ENCODE measurements at regions not wholly inside any gene's neighbourhood (a gene's known extent, or its start where the extent isn't known, plus 50 kb on each side); places are given as distances from the start of the nearest gene placed in this dataset.

GRCh38 chr10:114754445-114755320 lies 66.9 kb upstream of the FHIP2A start:
- POLR2A ChIA-PET: no interaction called here
- peak; percentile 80 for DNase-seq (ENCODE audit: low read depth)

GRCh38 chr10:114755537-114755936 lies 66.0 kb upstream of the FHIP2A start:
- no peak for DNase-seq (ENCODE audit: low read depth)
- Histone ChIP-seq H3K27me3 (ENCODE audit: control insufficient read depth, insufficient read depth, low read length) (no peaks in the 10 kb centered on the region), H3K4me3 (ENCODE audit: low read depth, low read length) (no peak overlapping the region), H3K36me3 (ENCODE audit: control insufficient read depth, insufficient read depth, low read length) (no peaks in the 10 kb centered on the region)
- ChIA-PET CTCF (interaction anchor here (0.6 kb wide), 1 partner anchor 249 kb away, joined by 3 read pairs; no protein-coding TSS in a partner anchor), POLR2A (no interaction called here)
- no peak for TF ChIP-seq CTCF (IDR thresholded peaks at IDR 0.05; ENCODE audit: insufficient read depth, low read depth, low read length)

More at GRCh38 chr10:114754445-114755320, 66.9 kb upstream of the FHIP2A start:
- TF ChIP-seq CTCF (IDR thresholded peaks at IDR 0.05; ENCODE audit: insufficient read depth, low read depth, low read length): no peak
- no peaks in the 10 kb centered on the region for H3K27me3 ChIP-seq (ENCODE audit: control insufficient read depth, insufficient read depth, low read length)
- CTCF ChIA-PET: no interaction called here
- no peak overlapping the region for H3K4me3 ChIP-seq (ENCODE audit: low read depth, low read length)
- H3K36me3 ChIP-seq (ENCODE audit: control insufficient read depth, insufficient read depth, low read length): no peaks in the 10 kb centered on the region

GRCh38 chr10:114758331-114758730 lies 63.2 kb upstream of the FHIP2A start:
- Histone ChIP-seq H3K27me3 (ENCODE audit: control insufficient read depth, insufficient read depth, low read length) (no peaks in the 10 kb centered on the region), H3K36me3 (ENCODE audit: control insufficient read depth, insufficient read depth, low read length) (no peaks in the 10 kb centered on the region), H3K4me3 (ENCODE audit: low read depth, low read length) (no peak overlapping the region)
- ChIA-PET CTCF (interaction anchor here (0.8 kb wide), 1 partner anchor 456 kb away, joined by 3 read pairs; no protein-coding TSS in a partner anchor), POLR2A (no interaction called here)
- no peak for DNase-seq (ENCODE audit: low read depth)
- TF ChIP-seq CTCF (IDR thresholded peaks at IDR 0.05; ENCODE audit: insufficient read depth, low read depth, low read length): no peak

- DNase-seq (ENCODE audit: low read depth): no peak
- POLR2A ChIA-PET: no interaction called here
- no peak for TF ChIP-seq CTCF (IDR thresholded peaks at IDR 0.05; ENCODE audit: insufficient read depth, low read depth, low read length)
- Histone ChIP-seq H3K36me3 (ENCODE audit: control insufficient read depth, insufficient read depth, low read length) (no peaks in the 10 kb centered on the region), H3K27me3 (ENCODE audit: control insufficient read depth, insufficient read depth, low read length) (no peaks in the 10 kb centered on the region), H3K4me3 (ENCODE audit: low read depth, low read length) (no peak overlapping the region)
- CTCF ChIA-PET: no interaction called here
Measured at GRCh38 chr10:114761205-114762193, 60.1 kb upstream of the FHIP2A start.

DNA sequence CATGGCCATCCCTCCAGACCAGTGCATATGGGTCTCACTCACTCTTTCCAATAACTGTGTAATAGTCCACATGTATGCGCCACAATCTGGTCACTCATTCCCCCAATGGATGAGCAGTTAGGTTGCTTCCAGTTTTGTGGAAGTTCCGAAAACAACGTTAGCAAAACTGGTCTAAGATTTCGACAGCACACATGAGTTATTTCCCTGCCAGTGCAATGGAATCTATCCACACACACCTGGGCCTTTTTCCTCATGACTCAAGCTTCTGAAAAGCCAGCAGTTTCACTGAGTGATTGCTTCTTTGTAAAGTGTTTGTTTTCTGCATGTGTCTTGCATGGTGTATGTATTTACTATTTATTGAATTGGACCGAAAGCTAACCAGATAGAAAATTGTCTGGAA lies 58.8 kb upstream of the FHIP2A start:
- Histone ChIP-seq H3K27me3 (ENCODE audit: control insufficient read depth, insufficient read depth, low read length) (no peaks in the 10 kb centered on the region), H3K4me3 (ENCODE audit: low read depth, low read length) (no peak overlapping the region), H3K36me3 (ENCODE audit: control insufficient read depth, insufficient read depth, low read length) (no peaks in the 10 kb centered on the region)
- ChIA-PET POLR2A (no interaction called here), CTCF (no interaction called here)
- no peak for DNase-seq (ENCODE audit: low read depth)
- no peak for TF ChIP-seq CTCF (IDR thresholded peaks at IDR 0.05; ENCODE audit: insufficient read depth, low read depth, low read length)

All from BJ (cell line).